GM06990 (cell line): ENCODE measurements at regions not wholly inside any gene's neighbourhood (a gene's known extent, or its start where the extent isn't known, plus 50 kb on each side); places are given as distances from the start of the nearest gene placed in this dataset.

Source experiments
- DNase-seq: peaks from one replicate; pipeline ENCODE4 v3.0.0-alpha.2; 2011; ENCODE audit not compliant: insufficient read length; ENCODE audit errors: extremely low read depth
- H3K27me3 ChIP-seq: replicated peaks from 2 replicates; pipeline ENCODE4 v1.6.0; 2011; ENCODE audit warnings: low read length; ENCODE audit not compliant: control insufficient read depth, insufficient read depth
- H3K36me3 ChIP-seq: 2 replicates; pipeline ENCODE4 v1.5.1; 2011; ENCODE audit warnings: low read length; ENCODE audit not compliant: control insufficient read depth, insufficient read depth
- H3K4me3 ChIP-seq: replicated peaks from 2 replicates; pipeline ENCODE4 v1.5.1; 2011; ENCODE audit warnings: low read depth, mild to moderate bottlenecking, control low read depth, low read length
- CTCF ChIP-seq: IDR thresholded peaks from 2 replicates; pipeline ENCODE4 v1.5.1; 2011; ENCODE audit warnings: low read length, control low read depth, mild to moderate bottlenecking, inconsistent platforms; ENCODE audit not compliant: insufficient read depth, poor library complexity, severe bottlenecking

GRCh38 chr10:43699516-43699915, 50.8 kb upstream of the ZNF32 start:
- no peak for TF ChIP-seq CTCF
- H3K4me3 ChIP-seq = no peak overlapping the region
- H3K36me3 ChIP-seq = no peaks in the 10 kb centered on the region
- H3K27me3 ChIP-seq = no peaks in the 10 kb centered on the region; the same call in none of the 2 replicates
- DNase-seq = no peak
